ENCODE measurements at regions not wholly inside any gene's neighbourhood (a gene's known extent, or its start where the extent isn't known, plus 50 kb on each side); places are given as distances from the start of the nearest gene placed in this dataset.

- Histone ChIP-seq H3K9me3 (ENCODE audit: control insufficient read depth, low read depth, low read length) (no peaks in the 10 kb centered on the region), H2BK15ac (ENCODE audit: low read depth, low read length) (no peak overlapping the region), H3K23ac (ENCODE audit: insufficient read length, low read depth, low read length) (no peak overlapping the region), H3K27me3 (ENCODE audit: insufficient read depth, low read length) (no peaks in the 10 kb centered on the region; the same call in 1 of the 2 replicates), H4K5ac (ENCODE audit: insufficient read length, low read depth, low read length) (no peak overlapping the region), H3K4me2 (ENCODE audit: insufficient read depth, insufficient read length, low read length) (no peak overlapping the region), H2AK5ac (ENCODE audit: insufficient read length, low read length) (no peak overlapping the region), H3K4me1 (ENCODE audit: insufficient read depth, low read length) (no peaks in the 10 kb centered on the region), H3K23me2 (ENCODE audit: insufficient read length, low read depth, low read length, poor library complexity, severe bottlenecking) (no peaks in the 10 kb centered on the region), H2BK12ac (ENCODE audit: insufficient read length, low read depth, low read length) (no peak overlapping the region), H3K56ac (ENCODE audit: insufficient read length, low read depth, low read length) (no peak overlapping the region), H3K27ac (ENCODE audit: insufficient read length, low read depth, low read length) (no peak overlapping the region), H3K14ac (ENCODE audit: insufficient read depth, low read length) (no peak overlapping the region), H3K79me2 (ENCODE audit: insufficient read depth, low read length) (no peaks in the 10 kb centered on the region), H3K9ac (ENCODE audit: extremely low read depth, insufficient read length, low read length) (no peak overlapping the region), H3K18ac (ENCODE audit: insufficient read length, low read depth, low read length) (no peak overlapping the region), H3K4ac (ENCODE audit: low read depth, low read length) (no peak overlapping the region), H4K20me1 (ENCODE audit: control insufficient read depth, insufficient read depth, insufficient read length) (no peaks in the 10 kb centered on the region), H2BK120ac (ENCODE audit: low read depth, low read length, poor library complexity, severe bottlenecking) (no peak overlapping the region), H4K91ac (ENCODE audit: insufficient read length, low read depth, low read length) (no peak overlapping the region), H2AFZ (ENCODE audit: low read length) (no peak overlapping the region), H3T11ph (ENCODE audit: low read length) (no peak overlapping the region), H4K8ac (replicated peaks; ENCODE audit: insufficient read length, low read depth, low read length) (no peak overlapping the region), H3K79me1 (ENCODE audit: insufficient read depth, low read depth, low read length, poor library complexity, severe bottlenecking) (no peaks in the 10 kb centered on the region), H2BK5ac (ENCODE audit: insufficient read length, low read length) (no peak overlapping the region), H2BK20ac (ENCODE audit: low read depth, low read length, poor library complexity, severe bottlenecking) (no peak overlapping the region)
- 0 out of 7 replicates have a peak overlapping the region, but pooled peaks of 1 of the 3 experiments have one; percentile 11 for H3K27ac Mint-ChIP-seq
- WGBS (ENCODE audit: extremely low coverage, insufficient read length, low lambda C conversion rate): no CpG with 5 or more reads among the region's 13 CpGs
- peaks cover 0 to 6% (median 4%) of the 10 kb centered on the region in 3 experiments; a peak in 3 of 7 replicates for H3K36me3 Mint-ChIP-seq (ENCODE audit: insufficient read depth in 1 of 3, low read depth in 3 of 3)
- no peak for TF ChIP-seq CTCF (conservative IDR thresholded peaks at IDR 0.05)
- no peak overlapping the region for H3K4me3 Mint-ChIP-seq
- peaks cover 25 to 34% of the 10 kb centered on the region in 2 experiments for H3K4me1 Mint-ChIP-seq
- peaks cover 0 to 4% of the 10 kb centered on the region in 2 experiments; a peak in 3 of 5 replicates for H3K9me3 Mint-ChIP-seq
- H3K27me3 Mint-ChIP-seq (ENCODE audit: low read depth): peaks cover 42% of the 10 kb centered on the region
- DNase-seq: no peak
Measured at GRCh38 chr14:100669468-100669867, 57.2 kb upstream of the DLK1 start.

All from H9 (cell line).